SJCRH30 (cell line): ENCODE measurements at regions not wholly inside any gene's neighbourhood (a gene's known extent, or its start where the extent isn't known, plus 50 kb on each side); places are given as distances from the start of the nearest gene placed in this dataset.
"Not testable (repeated sequence)": the region's sequence is repeated elsewhere in the genome, so short reads cannot be mapped to it uniquely, and the experiment has no call there.

Source experiments
- DNase-seq, 2 experiments: peaks; one replicate each; pipeline ENCODE4 v3.0.0-alpha.2; 2015 to 2020
- H3K27ac ChIP-seq: fragments of 250-450 bp; sonication (Bioruptor Pico); 2 replicates; pipeline ENCODE4 v1.5.1; 2020; ENCODE audit warnings: mild to moderate bottlenecking, moderate library complexity
- H3K27me3 ChIP-seq: fragments of 250-450 bp; sonication (Bioruptor Pico); 2 replicates; pipeline ENCODE4 v1.5.1; 2020; ENCODE audit warnings: mild to moderate bottlenecking, moderate library complexity
- H3K36me3 ChIP-seq: fragments of 250-450 bp; sonication (Bioruptor Pico); 2 replicates; pipeline ENCODE4 v1.5.1; 2020; ENCODE audit warnings: mild to moderate bottlenecking, moderate library complexity
- H3K4me1 ChIP-seq: fragments of 250-450 bp; sonication (Bioruptor Pico); 2 replicates; pipeline ENCODE4 v1.5.1; 2020; ENCODE audit warnings: mild to moderate bottlenecking, moderate library complexity
- H3K4me3 ChIP-seq: fragments of 250-450 bp; sonication (Bioruptor Pico); 2 replicates; pipeline ENCODE4 v1.5.1; 2020; ENCODE audit warnings: mild to moderate bottlenecking, moderate library complexity
- H3K9me3 ChIP-seq: fragments of 250-450 bp; sonication (Bioruptor Pico); replicated peaks from 2 replicates; pipeline ENCODE4 v1.5.1; 2020; ENCODE audit warnings: mild to moderate bottlenecking, moderate library complexity

GRCh38 chr2:226556050-226556449, 243.6 kb downstream of the IRS1 start:
- no peak for DNase-seq
- H3K4me3 ChIP-seq, result no peak overlapping the region
- H3K36me3 ChIP-seq, result no peaks in the 10 kb centered on the region
- peaks cover 13% of the 10 kb centered on the region for H3K4me1 ChIP-seq
- 0 out of 2 replicates have a peak, but pooled peaks cover 4% of the 10 kb centered on the region for H3K9me3 ChIP-seq
- H3K27ac ChIP-seq, result no peak overlapping the region
- no peaks in the 10 kb centered on the region for H3K27me3 ChIP-seq

GRCh38 chr2:226554701-226555100, 244.9 kb downstream of the IRS1 start:
- H3K36me3 ChIP-seq, result no peaks in the 10 kb centered on the region
- no peaks in the 10 kb centered on the region for H3K27me3 ChIP-seq
- no peak overlapping the region for H3K4me3 ChIP-seq
- no peak for DNase-seq
- H3K4me1 ChIP-seq, result peaks cover 13% of the 10 kb centered on the region
- no peak overlapping the region for H3K27ac ChIP-seq
- H3K9me3 ChIP-seq, result 0 out of 2 replicates have a peak, but pooled peaks cover 4% of the 10 kb centered on the region

- H3K4me3 ChIP-seq, result no peak overlapping the region
- peaks cover 8% of the 10 kb centered on the region; the same call in 1 of the 2 replicates for H3K4me1 ChIP-seq
- H3K27ac ChIP-seq, result no peak overlapping the region
- no peak for DNase-seq
- no peaks in the 10 kb centered on the region for H3K27me3 ChIP-seq
- 0 out of 2 replicates have a peak, but pooled peaks cover 4% of the 10 kb centered on the region for H3K9me3 ChIP-seq
- H3K36me3 ChIP-seq, result no peaks in the 10 kb centered on the region
Observed at GRCh38 chr2:226553333-226553732, 246.3 kb downstream of the IRS1 start.

GRCh38 chr2:226552571-226553285, 246.9 kb downstream of the IRS1 start:
- no peak overlapping the region for H3K4me3 ChIP-seq
- no peak for DNase-seq
- no peak overlapping the region for H3K27ac ChIP-seq
- H3K4me1 ChIP-seq, result peaks cover 8% of the 10 kb centered on the region; the same call in 1 of the 2 replicates
- H3K9me3 ChIP-seq, result 0 out of 2 replicates have a peak, but pooled peaks cover 4% of the 10 kb centered on the region
- H3K27me3 ChIP-seq, result no peaks in the 10 kb centered on the region
- no peaks in the 10 kb centered on the region for H3K36me3 ChIP-seq

GRCh38 chr2:226551522-226552250, 247.9 kb downstream of the IRS1 start:
- DNase-seq, result no peak
- Histone ChIP-seq H3K36me3 (no peaks in the 10 kb centered on the region), H3K4me1 (peaks cover 8% of the 10 kb centered on the region; the same call in 1 of the 2 replicates), H3K27ac (no peak overlapping the region), H3K4me3 (no peak overlapping the region), H3K27me3 (no peaks in the 10 kb centered on the region), H3K9me3 (peaks cover 7% of the 10 kb centered on the region; the same call in 1 of the 2 replicates)

- H3K27me3 ChIP-seq, result no peaks in the 10 kb centered on the region
- no peaks in the 10 kb centered on the region for H3K36me3 ChIP-seq
- H3K4me3 ChIP-seq, result no peak overlapping the region
Observed at GRCh38 chr2:226550801-226551200, 248.8 kb downstream of the IRS1 start.

GRCh38 chr2:226548732-226549131, 250.9 kb downstream of the IRS1 start:
- Histone ChIP-seq H3K9me3 (peaks cover 2% of the 10 kb centered on the region; the same call in 1 of the 2 replicates), H3K4me1 (no peaks in the 10 kb centered on the region; the same call in 1 of the 2 replicates), H3K27me3 (no peaks in the 10 kb centered on the region), H3K36me3 (no peaks in the 10 kb centered on the region), H3K4me3 (no peak overlapping the region), H3K27ac (no peak overlapping the region)
- peak; percentile 8 to 26 for DNase-seq

More at GRCh38 chr2:226550801-226551200, 248.8 kb downstream of the IRS1 start:
- H3K9me3 ChIP-seq, result peaks cover 7% of the 10 kb centered on the region; the same call in 1 of the 2 replicates
- no peak overlapping the region for H3K27ac ChIP-seq
- peaks cover under 1% of the 10 kb centered on the region; the same call in 1 of the 2 replicates for H3K4me1 ChIP-seq
- DNase-seq, result no peak

GRCh38 chr2:226544596-226545210, 254.9 kb downstream of the IRS1 start:
- Histone ChIP-seq H3K4me3 (no peak overlapping the region), H3K4me1 (no peaks in the 10 kb centered on the region; the same call in 1 of the 2 replicates), H3K36me3 (no peaks in the 10 kb centered on the region), H3K27ac (no peak overlapping the region), H3K27me3 (no peaks in the 10 kb centered on the region), H3K9me3 (peaks cover 2% of the 10 kb centered on the region)
- no peak for DNase-seq

GRCh38 chr2:226540204-226540994, 259.2 kb downstream of the IRS1 start:
- DNase-seq, result no peak
- no peaks in the 10 kb centered on the region for H3K27me3 ChIP-seq
- H3K27ac ChIP-seq, result no peak overlapping the region
- H3K4me1 ChIP-seq, result no peaks in the 10 kb centered on the region
- no peaks in the 10 kb centered on the region; the same call in none of the 2 replicates for H3K9me3 ChIP-seq
- no peak overlapping the region for H3K4me3 ChIP-seq
- no peaks in the 10 kb centered on the region for H3K36me3 ChIP-seq

GRCh38 chr2:226536410-226536809, 263.2 kb downstream of the IRS1 start:
- H3K27me3 ChIP-seq, result no peaks in the 10 kb centered on the region
- no peak overlapping the region for H3K4me3 ChIP-seq
- no peak for DNase-seq
- H3K9me3 ChIP-seq, result no peaks in the 10 kb centered on the region; the same call in 1 of the 2 replicates
- H3K4me1 ChIP-seq, result no peaks in the 10 kb centered on the region
- H3K27ac ChIP-seq, result no peak overlapping the region
- no peaks in the 10 kb centered on the region for H3K36me3 ChIP-seq

GRCh38 chr2:226532976-226533375, 266.6 kb downstream of the IRS1 start:
- not testable (repeated sequence) for H3K27me3 ChIP-seq, H3K4me3 ChIP-seq, DNase-seq, H3K36me3 ChIP-seq, H3K4me1 ChIP-seq, H3K27ac ChIP-seq, H3K9me3 ChIP-seq

GRCh38 chr2:226531061-226531810, 268.4 kb downstream of the IRS1 start:
- Histone ChIP-seq H3K4me3 (no peak overlapping the region), H3K36me3 (no peaks in the 10 kb centered on the region), H3K27me3 (no peaks in the 10 kb centered on the region), H3K27ac (no peak overlapping the region), H3K9me3 (no peaks in the 10 kb centered on the region), H3K4me1 (peaks cover 6% of the 10 kb centered on the region; the same call in 1 of the 2 replicates)
- DNase-seq, result no peak

GRCh38 chr2:226529556-226529955, 270.1 kb downstream of the IRS1 start:
- H3K9me3 ChIP-seq, result no peaks in the 10 kb centered on the region
- no peaks in the 10 kb centered on the region for H3K36me3 ChIP-seq
- peaks cover 10% of the 10 kb centered on the region; the same call in 1 of the 2 replicates for H3K4me1 ChIP-seq
- H3K27me3 ChIP-seq, result no peaks in the 10 kb centered on the region
- DNase-seq, result peak; percentile 33 to 57
- no peak overlapping the region for H3K4me3 ChIP-seq
- H3K27ac ChIP-seq, result no peak overlapping the region
